ENCODE measurements at regions not wholly inside any gene's neighbourhood (a gene's known extent, or its start where the extent isn't known, plus 50 kb on each side); places are given as distances from the start of the nearest gene placed in this dataset.

- Histone ChIP-seq H3K4me1 (no peaks in the 10 kb centered on the region), H3K27me3 (peaks cover 0 to 15% (median 0%) of the 10 kb centered on the region in 4 donors), H3K27ac (replicated peaks in 1 of 4) (no peak overlapping the region), H3K9me3 (no peaks in the 10 kb centered on the region), H3K4me3 (no peak overlapping the region), H3K36me3 (no peaks in the 10 kb centered on the region)
- intact Hi-C loops (cut with DNase I), result no loop called here
- DNase-seq (ENCODE audit: extremely low spot score), result no peak
- WGBS, result 88% methylated on average over 4 of the region's 4 CpGs
- TF ChIP-seq POLR2A (IDR thresholded peaks at IDR 0.05; ENCODE audit: low read depth) (no peak), EP300 (IDR thresholded peaks at IDR 0.05) (no peak), POLR2AphosphoS5 (IDR thresholded peaks at IDR 0.05) (no peak), CTCF (IDR thresholded peaks at IDR 0.05) (no peak)
Measured at GRCh38 chr2:6475155-6475940, 390.4 kb downstream of the CMPK2 start.

GRCh38 chr2:6480514-6480913, 385.2 kb downstream of the CMPK2 start:
- Histone ChIP-seq H3K9me3 (no peaks in the 10 kb centered on the region), H3K4me3 (no peak overlapping the region), H3K27me3 (peaks cover 0 to 14% (median 0%) of the 10 kb centered on the region in 4 donors), H3K27ac (replicated peaks in 1 of 4) (no peak overlapping the region), H3K4me1 (no peaks in the 10 kb centered on the region), H3K36me3 (no peaks in the 10 kb centered on the region)
- DNase-seq (ENCODE audit: extremely low spot score), result no peak
- WGBS, result 91% methylated on average over 4 of the region's 4 CpGs
- no peak for TF ChIP-seq POLR2A (IDR thresholded peaks at IDR 0.05; ENCODE audit: low read depth)
- TF ChIP-seq EP300 (IDR thresholded peaks at IDR 0.05), result no peak
- no peak for TF ChIP-seq POLR2AphosphoS5 (IDR thresholded peaks at IDR 0.05)
- TF ChIP-seq CTCF (IDR thresholded peaks at IDR 0.05), result no peak
- intact Hi-C loops (cut with DNase I), result no loop called here

- intact Hi-C loops (cut with DNase I), result no loop called here
- 73% methylated on average over 4 of the region's 4 CpGs for WGBS
Measured at GRCh38 chr2:6482256-6482655, 383.5 kb downstream of the CMPK2 start.

GRCh38 chr2:6487765-6488164, 377.9 kb downstream of the CMPK2 start:
- H3K4me1 ChIP-seq, result no peaks in the 10 kb centered on the region
- H3K9me3 ChIP-seq, result no peaks in the 10 kb centered on the region
- no peak overlapping the region for H3K4me3 ChIP-seq
- intact Hi-C loops (cut with DNase I), result no loop called here
- H3K27me3 ChIP-seq, result no peaks in the 10 kb centered on the region
- H3K36me3 ChIP-seq, result no peaks in the 10 kb centered on the region
- no peak for TF ChIP-seq EP300 (IDR thresholded peaks at IDR 0.05)
- no peak for TF ChIP-seq POLR2AphosphoS5 (IDR thresholded peaks at IDR 0.05)
- no peak for TF ChIP-seq POLR2A (IDR thresholded peaks at IDR 0.05; ENCODE audit: low read depth)
- no peak for TF ChIP-seq CTCF (IDR thresholded peaks at IDR 0.05)
- no peak for DNase-seq (ENCODE audit: extremely low spot score)
- H3K27ac ChIP-seq (replicated peaks in 1 of 4), result no peak overlapping the region
- WGBS, result 77% methylated on average over 4 of the region's 4 CpGs

More at GRCh38 chr2:6482256-6482655, 383.5 kb downstream of the CMPK2 start:
- TF ChIP-seq EP300 (IDR thresholded peaks at IDR 0.05) (no peak), CTCF (IDR thresholded peaks at IDR 0.05) (no peak), POLR2A (IDR thresholded peaks at IDR 0.05; ENCODE audit: low read depth) (no peak), POLR2AphosphoS5 (IDR thresholded peaks at IDR 0.05) (no peak)
- Histone ChIP-seq H3K9me3 (no peaks in the 10 kb centered on the region), H3K4me1 (no peaks in the 10 kb centered on the region), H3K36me3 (no peaks in the 10 kb centered on the region), H3K27me3 (peaks cover 0 to 4% (median 0%) of the 10 kb centered on the region in 4 donors), H3K27ac (replicated peaks in 1 of 4) (no peak overlapping the region), H3K4me3 (no peak overlapping the region)
- no peak for DNase-seq (ENCODE audit: extremely low spot score)
